ENCODE measurements at regions not wholly inside any gene's neighbourhood (a gene's known extent, or its start where the extent isn't known, plus 50 kb on each side); places are given as distances from the start of the nearest gene placed in this dataset.

GRCh38 chr2:12412898-12413305 is 303.8 kb upstream of the TRIB2 start:
- TF ChIP-seq CTCF (conservative IDR thresholded peaks at IDR 0.05) = no peak
- no peak for DNase-seq (ENCODE audit: extremely low spot score, unreplicated experiment)
- Mint-ChIP-seq H3K9me3 (peaks cover 17% of the 10 kb centered on the region), H3K4me3 (no peak overlapping the region), H3K36me3 (peaks cover 5% of the 10 kb centered on the region), H3K4me1 (ENCODE audit: unreplicated experiment) (peaks cover 32% of the 10 kb centered on the region), H3K27me3 (no peaks in the 10 kb centered on the region), H3K27ac (peak overlapping the region; percentile 52)

- H3K36me3 Mint-ChIP-seq = peaks cover 5% of the 10 kb centered on the region
- no peak overlapping the region for H3K4me3 Mint-ChIP-seq
- no peak for TF ChIP-seq CTCF (conservative IDR thresholded peaks at IDR 0.05)
- H3K27ac Mint-ChIP-seq = no peak overlapping the region
- no peak for DNase-seq (ENCODE audit: extremely low spot score, unreplicated experiment)
- no peaks in the 10 kb centered on the region for H3K27me3 Mint-ChIP-seq
- H3K4me1 Mint-ChIP-seq (ENCODE audit: unreplicated experiment) = peaks cover 32% of the 10 kb centered on the region
- H3K9me3 Mint-ChIP-seq = peaks cover 9% of the 10 kb centered on the region
Observed at GRCh38 chr2:12415536-12415935, 301.2 kb upstream of the TRIB2 start.

- peak; percentile 54 for TF ChIP-seq CTCF (conservative IDR thresholded peaks at IDR 0.05)
- DNase-seq (ENCODE audit: extremely low spot score, unreplicated experiment) = no peak
Observed at GRCh38 chr2:12416600-12416999, 300.1 kb upstream of the TRIB2 start.

GRCh38 chr2:12417786-12418185 is 298.9 kb upstream of the TRIB2 start:
- Mint-ChIP-seq H3K27ac (no peak overlapping the region), H3K36me3 (no peaks in the 10 kb centered on the region), H3K9me3 (peaks cover 15% of the 10 kb centered on the region), H3K4me3 (no peak overlapping the region), H3K4me1 (ENCODE audit: unreplicated experiment) (peaks cover 25% of the 10 kb centered on the region), H3K27me3 (no peaks in the 10 kb centered on the region)
- no peak for TF ChIP-seq CTCF (conservative IDR thresholded peaks at IDR 0.05)
- no peak for DNase-seq (ENCODE audit: extremely low spot score, unreplicated experiment)

More at GRCh38 chr2:12416600-12416999, 300.1 kb upstream of the TRIB2 start:
- Mint-ChIP-seq H3K27ac (no peak overlapping the region), H3K9me3 (peaks cover 9% of the 10 kb centered on the region), H3K27me3 (no peaks in the 10 kb centered on the region), H3K4me1 (ENCODE audit: unreplicated experiment) (peaks cover 32% of the 10 kb centered on the region), H3K36me3 (no peaks in the 10 kb centered on the region), H3K4me3 (no peak overlapping the region)

GRCh38 chr2:12419803-12420202 is 296.9 kb upstream of the TRIB2 start:
- Mint-ChIP-seq H3K9me3 (peaks cover 19% of the 10 kb centered on the region), H3K27me3 (no peaks in the 10 kb centered on the region), H3K27ac (no peak overlapping the region), H3K4me3 (no peak overlapping the region), H3K4me1 (ENCODE audit: unreplicated experiment) (peaks cover 17% of the 10 kb centered on the region), H3K36me3 (no peaks in the 10 kb centered on the region)
- no peak for TF ChIP-seq CTCF (conservative IDR thresholded peaks at IDR 0.05)
- DNase-seq (ENCODE audit: extremely low spot score, unreplicated experiment) = no peak

GRCh38 chr2:12421046-12421445 is 295.7 kb upstream of the TRIB2 start:
- Mint-ChIP-seq H3K36me3 (no peaks in the 10 kb centered on the region), H3K4me1 (ENCODE audit: unreplicated experiment) (peaks cover 18% of the 10 kb centered on the region), H3K9me3 (peaks cover 19% of the 10 kb centered on the region), H3K27me3 (no peaks in the 10 kb centered on the region), H3K27ac (no peak overlapping the region), H3K4me3 (no peak overlapping the region)
- no peak for TF ChIP-seq CTCF (conservative IDR thresholded peaks at IDR 0.05)
- DNase-seq (ENCODE audit: extremely low spot score, unreplicated experiment) = no peak
